ENCODE measurements at regions not wholly inside any gene's neighbourhood (a gene's known extent, or its start where the extent isn't known, plus 50 kb on each side); places are given as distances from the start of the nearest gene placed in this dataset.
"Not testable (repeated sequence)": the region's sequence is repeated elsewhere in the genome, so short reads cannot be mapped to it uniquely, and the experiment has no call there.

GRCh38 chr22:25395468-25395867, 169.0 kb upstream of the GRK3 start:
- no peak for DNase-seq (ENCODE audit: low spot score)

- DNase-seq (ENCODE audit: low spot score): no peak
Observed at GRCh38 chr22:25395915-25396314, 168.6 kb upstream of the GRK3 start.

GRCh38 chr22:25396615-25397200, 167.8 kb upstream of the GRK3 start:
- DNase-seq (ENCODE audit: low spot score): no peak

- no peak for DNase-seq (ENCODE audit: low spot score)
Observed at GRCh38 chr22:25397616-25398015, 166.9 kb upstream of the GRK3 start.

GRCh38 chr22:25398591-25399062, 165.8 kb upstream of the GRK3 start:
- not testable (repeated sequence) for DNase-seq (ENCODE audit: low spot score)

- DNase-seq (ENCODE audit: low spot score): no peak
Observed at GRCh38 chr22:25399649-25400151, 164.8 kb upstream of the GRK3 start.

GRCh38 chr22:25402160-25402500, 162.3 kb upstream of the GRK3 start:
- no peak for DNase-seq (ENCODE audit: low spot score)

- no peak for DNase-seq (ENCODE audit: low spot score)
Observed at GRCh38 chr22:25402501-25403283, 161.8 kb upstream of the GRK3 start.

- no peak for DNase-seq (ENCODE audit: low spot score)
Observed at GRCh38 chr22:25403284-25403810, 161.1 kb upstream of the GRK3 start.

- no peak for DNase-seq (ENCODE audit: low spot score)
Observed at GRCh38 chr22:25403811-25404471, 160.5 kb upstream of the GRK3 start.

- DNase-seq (ENCODE audit: low spot score): no peak
Observed at GRCh38 chr22:25404556-25404927, 159.9 kb upstream of the GRK3 start.

- DNase-seq (ENCODE audit: low spot score): no peak
Observed at GRCh38 chr22:25404928-25405816, 159.3 kb upstream of the GRK3 start.

GRCh38 chr22:25405841-25406509, 158.5 kb upstream of the GRK3 start:
- no peak for DNase-seq (ENCODE audit: low spot score)

GRCh38 chr22:25406510-25407210, 157.8 kb upstream of the GRK3 start:
- DNase-seq (ENCODE audit: low spot score): no peak

- DNase-seq (ENCODE audit: low spot score): no peak
Observed at GRCh38 chr22:25407226-25407858, 157.1 kb upstream of the GRK3 start.

GRCh38 chr22:25407859-25408229, 156.6 kb upstream of the GRK3 start:
- no peak for DNase-seq (ENCODE audit: low spot score)

- DNase-seq (ENCODE audit: low spot score): no peak
Observed at GRCh38 chr22:25409240-25409639, 155.2 kb upstream of the GRK3 start.

- DNase-seq (ENCODE audit: low spot score): no peak
Observed at GRCh38 chr22:25410849-25411248, 153.6 kb upstream of the GRK3 start.

GRCh38 chr22:25413620-25414019, 150.9 kb upstream of the GRK3 start:
- DNase-seq (ENCODE audit: low spot score): no peak

GRCh38 chr22:25415731-25416130, 148.7 kb upstream of the GRK3 start:
- not testable (repeated sequence) for DNase-seq (ENCODE audit: low spot score)
